ENCODE measurements at regions not wholly inside any gene's neighbourhood (a gene's known extent, or its start where the extent isn't known, plus 50 kb on each side); places are given as distances from the start of the nearest gene placed in this dataset.

GRCh38 chr13:40079721-40080120 is 424.3 kb downstream of the COG6 start:
- no peak overlapping the region for H3K4me3 ChIP-seq
- no peak for TF ChIP-seq CTCF (IDR thresholded peaks at IDR 0.05)
- no peak for TF ChIP-seq POLR2AphosphoS5 (IDR thresholded peaks at IDR 0.05)
- no peak for TF ChIP-seq POLR2A (IDR thresholded peaks at IDR 0.05)
- DNase-seq (ENCODE audit: low spot score in 2 of 2), result no peak
- H3K4me1 ChIP-seq, result no peaks in the 10 kb centered on the region
- H3K27me3 ChIP-seq, result no peaks in the 10 kb centered on the region
- no peaks in the 10 kb centered on the region for H3K9me3 ChIP-seq
- intact Hi-C loops (cut with DNase I; ENCODE audit: low total_unique reads), result no loop called here
- no peak overlapping the region for H3K27ac ChIP-seq
- H3K36me3 ChIP-seq, result no peaks in the 10 kb centered on the region

- no peaks in the 10 kb centered on the region for H3K9me3 ChIP-seq
- TF ChIP-seq CTCF (IDR thresholded peaks at IDR 0.05) (no peak), POLR2AphosphoS5 (IDR thresholded peaks at IDR 0.05) (no peak), POLR2A (IDR thresholded peaks at IDR 0.05) (no peak)
- intact Hi-C loops (cut with DNase I; ENCODE audit: low total_unique reads), result no loop called here
- DNase-seq (ENCODE audit: low spot score in 2 of 2), result no peak
- no peaks in the 10 kb centered on the region for H3K36me3 ChIP-seq
- no peak overlapping the region for H3K27ac ChIP-seq
- H3K4me3 ChIP-seq, result no peak overlapping the region
- H3K4me1 ChIP-seq, result no peaks in the 10 kb centered on the region
- no peaks in the 10 kb centered on the region for H3K27me3 ChIP-seq
Observed at GRCh38 chr13:40080676-40081075, 425.2 kb downstream of the COG6 start.

GRCh38 chr13:40082639-40083038 is 427.2 kb downstream of the COG6 start:
- Histone ChIP-seq H3K9me3 (no peaks in the 10 kb centered on the region), H3K27me3 (no peaks in the 10 kb centered on the region), H3K27ac (no peak overlapping the region), H3K4me1 (no peaks in the 10 kb centered on the region), H3K4me3 (no peak overlapping the region), H3K36me3 (no peaks in the 10 kb centered on the region)
- TF ChIP-seq POLR2A (IDR thresholded peaks at IDR 0.05) (no peak), POLR2AphosphoS5 (IDR thresholded peaks at IDR 0.05) (no peak), CTCF (IDR thresholded peaks at IDR 0.05) (no peak)
- intact Hi-C loops (cut with DNase I; ENCODE audit: low total_unique reads), result no loop called here
- DNase-seq (ENCODE audit: low spot score in 2 of 2), result no peak

- Histone ChIP-seq H3K27me3 (no peaks in the 10 kb centered on the region), H3K36me3 (no peaks in the 10 kb centered on the region), H3K9me3 (no peaks in the 10 kb centered on the region), H3K4me1 (no peaks in the 10 kb centered on the region), H3K27ac (no peak overlapping the region), H3K4me3 (no peak overlapping the region)
- no peak for DNase-seq (ENCODE audit: low spot score in 2 of 2)
- TF ChIP-seq POLR2A (IDR thresholded peaks at IDR 0.05) (no peak), CTCF (IDR thresholded peaks at IDR 0.05) (no peak), POLR2AphosphoS5 (IDR thresholded peaks at IDR 0.05) (no peak)
- intact Hi-C loops (cut with DNase I; ENCODE audit: low total_unique reads), result no loop called here
Observed at GRCh38 chr13:40083841-40084240, 428.4 kb downstream of the COG6 start.

GRCh38 chr13:40084934-40085333 is 429.5 kb downstream of the COG6 start:
- H3K27ac ChIP-seq, result no peak overlapping the region
- intact Hi-C loops (cut with DNase I; ENCODE audit: low total_unique reads), result no loop called here
- H3K4me3 ChIP-seq, result no peak overlapping the region
- TF ChIP-seq POLR2A (IDR thresholded peaks at IDR 0.05), result no peak
- TF ChIP-seq POLR2AphosphoS5 (IDR thresholded peaks at IDR 0.05), result no peak
- TF ChIP-seq CTCF (IDR thresholded peaks at IDR 0.05), result no peak
- H3K9me3 ChIP-seq, result no peaks in the 10 kb centered on the region
- DNase-seq (ENCODE audit: low spot score in 2 of 2), result no peak
- H3K4me1 ChIP-seq, result no peaks in the 10 kb centered on the region
- H3K36me3 ChIP-seq, result no peaks in the 10 kb centered on the region
- no peaks in the 10 kb centered on the region for H3K27me3 ChIP-seq

Data from breast epithelium (tissue), 4 donors.